Vagina (tissue), 2 donors: ENCODE measurements at regions not wholly inside any gene's neighbourhood (a gene's known extent, or its start where the extent isn't known, plus 50 kb on each side); places are given as distances from the start of the nearest gene placed in this dataset.

Source experiments
- DNase-seq, 2 donors: peaks; one replicate each; pipeline ENCODE4 v3.0.0-alpha.2; 2017; ENCODE audit errors: extremely low spot score in 2 of 2
- H3K27ac ChIP-seq: fragments of 200-600 bp; sonication (generic); one replicate; pipeline ENCODE4 v1.5.1; 2019
- H3K27me3 ChIP-seq: fragments of 200-600 bp; sonication (generic); one replicate; pipeline ENCODE4 v1.5.1; 2019
- H3K36me3 ChIP-seq, 2 donors: fragments of 200-600 bp; sonication (generic); one replicate each; pipeline ENCODE4 v1.5.1; 2017 to 2019
- H3K4me1 ChIP-seq: fragments of 200-600 bp; sonication (generic); one replicate; pipeline ENCODE4 v1.5.1; 2019
- H3K4me3 ChIP-seq, 2 donors: fragments of 200-600 bp; sonication (generic); 1 replicate in 1 of 2; 2 replicates in 1 of 2; pipeline ENCODE4 v1.5.1; 2016 to 2019
- H3K9me3 ChIP-seq: fragments of 200-600 bp; sonication (generic); one replicate; pipeline ENCODE4 v1.5.1; 2019
- POLR2A ChIP-seq, 2 donors: fragments of 450-650 bp; IDR thresholded peaks; one replicate each; pipeline ENCODE4 v1.6.1; 2017; ENCODE audit warnings: antibody characterized with exemption in 2 of 2, mild to moderate bottlenecking in 2 of 2, moderate library complexity in 2 of 2
- POLR2AphosphoS5 ChIP-seq, 2 donors: sonication (generic); formaldehyde crosslinking; IDR thresholded peaks; one replicate each; pipeline ENCODE4 v1.9.0; 2017; ENCODE audit warnings: antibody characterized with exemption in 2 of 2, mild to moderate bottlenecking in 2 of 2, low read depth in 1 of 2; ENCODE audit not compliant: insufficient read depth in 1 of 2
- intact Hi-C: fragments of 100-400 bp; cut with DNase I; formaldehyde crosslinking; loops from one replicate; pipeline ENCODE4 v1.15.1; 2023
- TF ChIP-seq, protein P1 (sequence below), 3 experiments: fragments of 450-650 bp in 2 of 3; fragments of 200-600 bp in 1 of 3; sonication (generic) in 1 of 3; IDR thresholded peaks; one replicate each; pipeline ENCODE4 v1.5.1; 2017 to 2019; ENCODE audit warnings: antibody characterized with exemption in 3 of 3, mild to moderate bottlenecking in 2 of 3, moderate library complexity in 2 of 3

DNA sequence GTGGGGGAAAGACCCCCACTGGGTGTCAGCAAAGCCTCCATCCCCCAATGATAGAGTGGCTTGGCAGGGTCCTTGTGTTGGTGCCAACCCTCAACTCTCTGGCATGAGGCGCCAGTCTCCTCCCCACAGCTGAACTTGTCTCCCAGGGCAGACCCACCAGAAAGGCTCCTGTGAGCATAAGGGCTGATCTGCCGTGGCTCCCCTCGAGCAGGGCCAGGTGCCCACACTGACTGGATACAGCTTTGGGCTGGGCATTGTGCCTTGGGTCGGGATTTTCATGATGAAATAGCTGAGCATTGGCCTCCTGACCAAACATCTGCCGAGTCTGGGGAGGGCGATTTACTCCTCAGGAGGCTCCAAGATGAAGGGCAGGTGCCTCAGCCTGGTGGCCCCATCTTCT lies 68.1 kb upstream of the NPTX2 start:
- H3K27ac ChIP-seq = no peak overlapping the region
- no peaks in the 10 kb centered on the region for H3K36me3 ChIP-seq
- no peak for TF ChIP-seq POLR2AphosphoS5 (IDR thresholded peaks at IDR 0.05; ENCODE audit: insufficient read depth in 1 of 2, low read depth in 1 of 2)
- no peak for TF ChIP-seq POLR2A (IDR thresholded peaks at IDR 0.05)
- TF ChIP-seq, protein P1, sequence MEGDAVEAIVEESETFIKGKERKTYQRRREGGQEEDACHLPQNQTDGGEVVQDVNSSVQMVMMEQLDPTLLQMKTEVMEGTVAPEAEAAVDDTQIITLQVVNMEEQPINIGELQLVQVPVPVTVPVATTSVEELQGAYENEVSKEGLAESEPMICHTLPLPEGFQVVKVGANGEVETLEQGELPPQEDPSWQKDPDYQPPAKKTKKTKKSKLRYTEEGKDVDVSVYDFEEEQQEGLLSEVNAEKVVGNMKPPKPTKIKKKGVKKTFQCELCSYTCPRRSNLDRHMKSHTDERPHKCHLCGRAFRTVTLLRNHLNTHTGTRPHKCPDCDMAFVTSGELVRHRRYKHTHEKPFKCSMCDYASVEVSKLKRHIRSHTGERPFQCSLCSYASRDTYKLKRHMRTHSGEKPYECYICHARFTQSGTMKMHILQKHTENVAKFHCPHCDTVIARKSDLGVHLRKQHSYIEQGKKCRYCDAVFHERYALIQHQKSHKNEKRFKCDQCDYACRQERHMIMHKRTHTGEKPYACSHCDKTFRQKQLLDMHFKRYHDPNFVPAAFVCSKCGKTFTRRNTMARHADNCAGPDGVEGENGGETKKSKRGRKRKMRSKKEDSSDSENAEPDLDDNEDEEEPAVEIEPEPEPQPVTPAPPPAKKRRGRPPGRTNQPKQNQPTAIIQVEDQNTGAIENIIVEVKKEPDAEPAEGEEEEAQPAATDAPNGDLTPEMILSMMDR (IDR thresholded peaks at IDR 0.05) = no peak
- H3K4me3 ChIP-seq = no peak overlapping the region
- DNase-seq = no peak
- intact Hi-C loops = no loop called here
- no peaks in the 10 kb centered on the region for H3K4me1 ChIP-seq
- no peaks in the 10 kb centered on the region for H3K27me3 ChIP-seq
- H3K9me3 ChIP-seq = no peaks in the 10 kb centered on the region

DNA sequence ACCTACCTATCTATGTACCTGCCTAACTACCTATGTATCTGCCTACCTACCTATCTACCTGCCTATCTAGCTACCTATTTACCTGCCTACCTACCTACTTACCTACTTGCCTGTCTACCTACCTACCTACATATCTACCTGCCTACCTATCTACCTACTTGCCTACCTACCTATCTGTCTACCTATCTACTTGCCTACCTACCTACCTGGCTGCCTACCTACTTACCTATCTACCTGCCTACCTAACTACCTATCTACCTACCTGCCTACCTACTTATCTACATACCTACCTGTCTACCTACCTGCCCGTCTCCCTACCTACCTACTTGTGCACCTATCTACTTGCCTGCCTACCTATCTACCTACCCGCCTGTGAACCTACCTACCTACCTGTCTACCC lies 68.7 kb upstream of the NPTX2 start:
- Histone ChIP-seq H3K4me3 (no peak overlapping the region), H3K27ac (no peak overlapping the region), H3K27me3 (no peaks in the 10 kb centered on the region), H3K9me3 (no peaks in the 10 kb centered on the region), H3K4me1 (no peaks in the 10 kb centered on the region), H3K36me3 (no peaks in the 10 kb centered on the region)
- no peak for DNase-seq
- TF ChIP-seq POLR2A (IDR thresholded peaks at IDR 0.05) (no peak), POLR2AphosphoS5 (IDR thresholded peaks at IDR 0.05; ENCODE audit: insufficient read depth in 1 of 2, low read depth in 1 of 2) (no peak)
- TF ChIP-seq, protein P1 (IDR thresholded peaks at IDR 0.05) = no peak
- intact Hi-C loops = no loop called here

DNA sequence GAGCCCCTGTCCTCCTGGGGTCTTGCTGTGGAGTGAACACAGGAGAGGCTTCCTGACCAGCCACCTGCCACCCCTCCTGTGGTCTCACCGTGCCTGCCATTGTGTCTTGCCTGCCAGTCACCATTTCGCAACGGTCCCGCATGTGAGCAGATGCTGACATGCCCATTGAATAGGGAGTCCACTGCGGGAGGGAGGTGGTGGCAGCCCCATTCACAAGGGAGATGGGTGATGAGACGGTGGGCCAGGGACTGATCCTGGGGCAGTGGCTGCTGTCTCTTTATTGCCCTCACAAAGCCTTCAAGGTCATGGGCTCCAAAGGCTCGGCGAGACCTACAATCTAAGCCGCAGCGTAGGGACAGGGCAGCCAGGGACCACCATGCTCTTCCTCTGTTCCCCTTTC lies 76.0 kb upstream of the NPTX2 start:
- Histone ChIP-seq H3K36me3 (no peaks in the 10 kb centered on the region), H3K9me3 (no peaks in the 10 kb centered on the region), H3K4me3 (no peak overlapping the region), H3K27ac (no peak overlapping the region), H3K4me1 (no peaks in the 10 kb centered on the region), H3K27me3 (no peaks in the 10 kb centered on the region)
- TF ChIP-seq, protein P1 (IDR thresholded peaks at IDR 0.05) = no peak
- TF ChIP-seq POLR2A (IDR thresholded peaks at IDR 0.05) (no peak), POLR2AphosphoS5 (IDR thresholded peaks at IDR 0.05; ENCODE audit: insufficient read depth in 1 of 2, low read depth in 1 of 2) (no peak)
- intact Hi-C loops = no loop called here
- DNase-seq = no peak

DNA sequence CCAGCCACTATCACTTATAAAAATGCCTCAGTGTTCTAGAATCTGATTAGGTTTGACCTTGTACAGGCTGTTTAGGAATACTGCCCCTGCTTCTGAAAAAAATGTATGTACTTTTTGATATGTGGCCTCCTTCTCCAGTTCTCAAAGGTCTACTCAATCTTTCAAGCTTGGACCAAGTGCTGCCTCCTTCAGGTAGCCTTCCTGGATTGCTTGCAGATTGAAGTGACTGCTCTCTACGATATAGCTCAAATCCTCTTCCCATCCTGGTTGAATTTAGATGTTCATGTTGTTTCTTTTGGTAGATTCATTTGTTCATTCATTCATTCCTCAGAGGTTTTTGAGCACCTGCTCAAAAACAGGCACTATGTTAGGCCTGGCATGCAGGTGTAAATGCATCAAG lies 77.2 kb upstream of the NPTX2 start:
- TF ChIP-seq, protein P1 (IDR thresholded peaks at IDR 0.05) = no peak
- TF ChIP-seq POLR2AphosphoS5 (IDR thresholded peaks at IDR 0.05; ENCODE audit: insufficient read depth in 1 of 2, low read depth in 1 of 2) = no peak
- TF ChIP-seq POLR2A (IDR thresholded peaks at IDR 0.05) = no peak
- no peaks in the 10 kb centered on the region for H3K9me3 ChIP-seq
- intact Hi-C loops = no loop called here
- H3K4me1 ChIP-seq = no peaks in the 10 kb centered on the region
- no peak overlapping the region for H3K4me3 ChIP-seq
- no peak for DNase-seq
- H3K36me3 ChIP-seq = no peaks in the 10 kb centered on the region
- no peaks in the 10 kb centered on the region for H3K27me3 ChIP-seq
- H3K27ac ChIP-seq = no peak overlapping the region

DNA sequence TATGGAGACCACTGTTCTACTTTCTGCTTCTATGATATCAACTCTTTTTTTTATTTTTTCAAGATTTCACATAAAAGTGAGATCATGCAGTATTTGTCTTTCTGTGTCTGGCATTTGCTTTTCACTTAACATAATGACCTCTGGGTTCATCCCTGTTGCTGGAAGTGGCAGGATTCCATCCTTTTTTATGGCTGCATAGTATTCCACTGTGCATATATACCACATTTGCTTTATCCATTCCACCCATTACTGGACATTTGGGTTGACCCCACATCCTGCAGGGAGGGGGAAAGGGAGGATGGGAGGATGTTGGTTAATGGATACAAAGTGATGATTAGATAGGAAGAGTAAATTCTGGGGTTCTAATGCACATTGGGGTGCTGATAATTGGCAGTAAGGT lies 80.3 kb upstream of the NPTX2 start:
- Histone ChIP-seq H3K36me3 (no peaks in the 10 kb centered on the region), H3K4me3 (no peak overlapping the region), H3K27ac (no peak overlapping the region), H3K4me1 (no peaks in the 10 kb centered on the region), H3K27me3 (no peaks in the 10 kb centered on the region), H3K9me3 (no peaks in the 10 kb centered on the region)
- TF ChIP-seq POLR2AphosphoS5 (IDR thresholded peaks at IDR 0.05; ENCODE audit: insufficient read depth in 1 of 2, low read depth in 1 of 2) (no peak), POLR2A (IDR thresholded peaks at IDR 0.05) (no peak)
- TF ChIP-seq, protein P1 (IDR thresholded peaks at IDR 0.05) = no peak
- intact Hi-C loops = no loop called here
- no peak for DNase-seq
